HG02970 (cell line): ENCODE measurements at regions not wholly inside any gene's neighbourhood (a gene's known extent, or its start where the extent isn't known, plus 50 kb on each side); places are given as distances from the start of the nearest gene placed in this dataset.

ENCODE experiments used
- ATAC-seq: cut with Tn5 transposase; IDR thresholded peaks from one replicate; pipeline ENCODE4 v1.9.1; 2021; ENCODE audit warnings: mild to moderate bottlenecking, moderate library complexity, moderate number of reproducible peaks; ENCODE audit not compliant: unreplicated experiment, low FRiP score

DNA sequence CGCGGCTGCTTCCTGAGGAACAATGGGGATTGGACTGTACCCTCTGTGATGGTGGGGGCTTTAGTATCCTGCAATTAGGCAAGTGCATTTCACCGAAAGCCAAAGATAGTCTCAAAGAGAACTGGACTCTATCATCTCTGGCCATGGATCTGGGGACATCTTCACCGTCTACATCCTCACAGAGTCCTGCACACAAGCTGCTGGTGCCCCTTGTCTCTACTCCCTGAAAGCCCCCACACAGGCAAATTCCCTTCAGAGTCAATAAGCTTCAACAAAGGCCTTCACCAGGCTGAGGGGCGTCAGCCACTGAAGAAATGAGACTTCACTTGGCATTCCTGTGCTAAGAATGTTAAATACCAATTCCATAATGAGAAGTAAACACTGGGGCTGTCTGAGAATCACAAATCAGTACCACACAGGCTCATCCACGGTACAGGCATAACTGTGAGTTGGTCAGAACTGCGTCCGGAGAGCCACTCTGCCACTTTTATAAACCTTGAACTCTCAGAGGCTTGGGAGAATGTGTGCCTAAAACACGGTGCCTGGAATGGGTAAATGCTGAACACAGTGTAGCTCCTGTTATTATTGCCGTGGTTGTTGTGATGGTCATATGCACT is 432.7 kb downstream of the ZNF521 start:
- no peak for ATAC-seq

DNA sequence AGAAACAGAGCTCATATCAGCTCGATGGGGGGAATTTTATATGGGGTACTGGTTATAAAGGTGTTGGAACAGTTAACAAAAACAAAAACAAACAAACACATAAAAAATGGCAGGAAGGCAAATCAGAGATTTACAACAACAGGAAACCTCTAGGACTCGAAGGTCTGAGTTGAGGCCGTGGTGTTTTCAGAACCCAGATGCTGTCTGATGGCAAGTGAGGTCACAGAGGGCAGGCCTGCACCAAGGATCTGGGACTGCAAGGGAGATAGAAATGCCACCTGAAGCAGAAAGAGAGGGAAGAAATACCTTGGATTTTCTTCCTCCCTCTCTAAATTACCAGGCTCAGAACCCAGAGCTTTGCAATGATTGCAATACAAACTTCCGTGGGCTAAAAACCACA is 429.5 kb downstream of the ZNF521 start:
- no peak for ATAC-seq

DNA sequence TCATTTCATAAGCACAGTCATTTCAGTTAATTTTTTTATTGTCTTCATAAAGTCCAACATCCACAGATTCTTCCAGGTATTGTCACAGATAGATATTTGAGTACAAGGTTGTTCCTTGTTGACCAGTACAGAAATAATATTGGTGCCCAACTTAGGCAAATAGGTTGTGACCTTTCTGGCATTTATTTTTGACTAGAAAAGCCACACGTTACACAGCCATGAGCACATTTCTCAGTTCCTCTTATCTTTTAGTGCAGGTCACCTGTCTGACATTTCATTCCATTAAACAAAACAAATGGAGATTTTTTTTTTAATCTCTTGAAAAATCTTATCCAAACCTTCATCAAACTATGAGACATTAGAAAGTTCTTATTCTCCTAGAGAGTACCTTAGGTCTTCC is 428.8 kb downstream of the ZNF521 start:
- ATAC-seq = peak; percentile 77

DNA sequence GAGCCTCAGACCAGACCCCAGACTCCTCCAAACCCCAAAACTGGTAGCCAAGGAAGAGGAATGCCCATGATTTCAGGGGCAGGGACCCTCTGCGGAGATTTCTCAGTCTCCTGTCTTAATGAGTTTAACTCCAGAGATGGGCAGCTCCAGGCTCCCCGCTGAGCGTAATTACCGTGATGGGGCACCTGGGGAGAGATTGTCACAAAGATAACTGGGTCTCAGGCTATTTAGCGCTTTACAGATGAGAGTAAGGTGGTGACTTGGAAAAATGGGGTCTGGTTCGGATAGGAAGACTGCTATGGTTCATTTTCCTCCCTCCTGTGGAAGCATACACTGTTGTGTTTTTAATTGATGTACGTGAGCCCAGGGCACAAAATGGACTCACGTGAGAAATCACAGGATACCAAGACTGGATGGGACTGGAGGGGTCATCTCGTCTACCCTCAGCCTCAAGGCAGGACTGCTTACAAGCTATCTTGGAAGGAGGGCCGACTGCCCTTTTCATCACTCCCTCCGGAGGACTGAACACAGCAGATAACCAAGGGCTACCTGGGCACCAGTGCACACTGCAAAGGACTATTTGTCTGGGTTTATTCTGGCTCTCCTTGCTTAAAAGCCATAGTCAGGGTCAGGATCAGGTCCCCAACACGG is 427.8 kb downstream of the ZNF521 start:
- no peak for ATAC-seq

DNA sequence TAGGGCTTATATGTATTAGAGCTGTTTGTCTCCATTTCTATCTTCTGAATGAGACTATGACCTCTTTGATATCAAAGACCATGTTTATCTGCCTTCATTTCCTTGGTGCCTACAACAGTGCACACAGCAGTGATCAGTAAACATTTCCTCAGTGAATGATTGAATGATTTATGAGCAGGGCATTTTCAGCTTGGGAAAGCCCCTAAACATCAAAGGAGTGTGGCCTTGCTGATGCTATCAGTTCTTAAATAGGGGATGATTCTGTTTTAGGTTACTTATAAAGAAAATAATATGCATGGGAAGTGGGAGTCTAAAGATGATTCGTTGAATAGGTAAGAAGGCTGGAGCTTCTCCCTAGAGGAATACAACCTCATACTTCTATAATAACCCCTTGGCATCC is 425.3 kb downstream of the ZNF521 start:
- ATAC-seq = no peak

DNA sequence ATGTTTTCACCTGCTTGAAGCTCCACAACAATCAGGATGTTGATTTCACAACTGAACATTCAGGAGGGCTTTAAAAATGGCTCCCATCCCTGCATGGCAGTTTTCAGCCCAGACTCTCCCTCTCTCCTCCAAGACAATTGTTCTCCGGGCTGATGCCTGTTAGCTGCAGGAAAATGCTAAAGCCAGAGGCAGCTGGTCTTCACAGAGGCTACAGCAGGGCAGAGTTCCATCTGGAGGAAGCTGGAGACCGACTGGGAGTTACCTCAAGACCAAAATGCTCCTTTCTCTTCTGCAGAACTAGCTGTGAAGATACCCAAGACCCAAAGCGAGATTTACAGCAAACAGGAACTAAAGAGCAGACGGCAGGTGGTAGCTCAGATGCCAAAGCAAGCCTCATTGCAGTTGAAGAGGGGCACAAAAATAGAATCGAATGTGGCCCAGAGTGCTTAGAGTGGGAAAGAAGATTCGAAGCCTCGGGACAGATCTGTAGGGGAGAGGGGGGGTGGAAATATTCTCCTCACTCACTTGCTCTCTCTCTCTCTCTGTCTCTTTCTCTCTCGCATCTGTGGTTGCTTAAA is 423.6 kb downstream of the ZNF521 start:
- ATAC-seq = no peak

DNA sequence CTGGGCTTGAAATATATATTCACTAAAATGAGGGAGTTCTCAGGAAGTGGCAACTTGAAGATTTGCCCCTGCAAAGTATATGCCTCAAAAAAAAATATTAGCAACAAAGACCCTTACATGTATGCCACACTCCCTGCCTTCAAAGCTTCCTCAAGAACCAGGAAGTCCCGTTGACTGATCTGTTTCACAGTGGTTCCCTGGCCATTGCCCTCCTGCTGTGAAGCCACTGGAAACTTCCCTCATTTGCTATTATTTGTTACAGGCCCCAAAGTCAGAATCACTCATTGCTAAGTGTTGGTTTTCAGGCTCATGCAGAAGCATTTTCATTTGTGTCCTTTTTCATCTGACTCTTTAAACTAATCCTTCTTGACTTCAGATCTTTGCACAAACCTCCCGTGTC is 421.5 kb downstream of the ZNF521 start:
- no peak for ATAC-seq

DNA sequence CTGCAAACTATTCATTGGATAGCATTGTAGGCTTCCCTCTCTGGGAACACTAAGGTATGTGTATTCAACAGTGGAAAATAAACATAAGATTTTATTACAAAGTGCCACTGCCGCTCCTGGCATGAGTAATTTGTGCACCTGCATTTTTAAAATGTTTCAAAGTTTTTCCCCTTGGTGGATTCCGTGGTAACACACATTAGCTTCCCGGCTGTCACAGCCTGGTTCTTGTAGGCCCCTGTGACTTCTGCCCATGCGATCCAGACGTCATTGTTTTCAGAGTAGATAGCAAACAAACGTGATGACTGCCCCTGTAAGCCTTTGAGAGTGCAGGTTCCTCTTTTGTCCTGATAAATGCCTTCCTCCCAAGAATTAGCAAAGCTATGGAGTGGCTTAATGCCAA is 421.0 kb downstream of the ZNF521 start:
- no peak for ATAC-seq

DNA sequence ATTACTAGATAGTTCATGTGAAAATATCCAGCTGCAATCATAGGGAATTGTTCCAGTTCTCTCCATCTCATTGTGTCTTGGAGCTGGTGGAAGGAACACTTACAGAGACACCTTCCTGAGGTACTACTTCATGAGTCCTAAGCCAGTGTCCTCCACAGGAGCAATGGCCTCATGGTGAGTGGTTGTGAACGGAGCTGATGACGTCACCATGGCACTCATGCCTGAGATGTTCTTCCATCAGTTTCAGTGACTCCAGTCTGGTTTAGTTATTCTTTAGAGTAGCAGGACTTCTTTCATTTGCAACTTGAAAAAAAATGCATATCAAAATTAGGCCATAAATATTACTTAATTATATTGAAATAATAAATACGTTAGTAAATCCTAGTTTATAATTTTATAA is 418.6 kb downstream of the ZNF521 start:
- ATAC-seq = no peak

DNA sequence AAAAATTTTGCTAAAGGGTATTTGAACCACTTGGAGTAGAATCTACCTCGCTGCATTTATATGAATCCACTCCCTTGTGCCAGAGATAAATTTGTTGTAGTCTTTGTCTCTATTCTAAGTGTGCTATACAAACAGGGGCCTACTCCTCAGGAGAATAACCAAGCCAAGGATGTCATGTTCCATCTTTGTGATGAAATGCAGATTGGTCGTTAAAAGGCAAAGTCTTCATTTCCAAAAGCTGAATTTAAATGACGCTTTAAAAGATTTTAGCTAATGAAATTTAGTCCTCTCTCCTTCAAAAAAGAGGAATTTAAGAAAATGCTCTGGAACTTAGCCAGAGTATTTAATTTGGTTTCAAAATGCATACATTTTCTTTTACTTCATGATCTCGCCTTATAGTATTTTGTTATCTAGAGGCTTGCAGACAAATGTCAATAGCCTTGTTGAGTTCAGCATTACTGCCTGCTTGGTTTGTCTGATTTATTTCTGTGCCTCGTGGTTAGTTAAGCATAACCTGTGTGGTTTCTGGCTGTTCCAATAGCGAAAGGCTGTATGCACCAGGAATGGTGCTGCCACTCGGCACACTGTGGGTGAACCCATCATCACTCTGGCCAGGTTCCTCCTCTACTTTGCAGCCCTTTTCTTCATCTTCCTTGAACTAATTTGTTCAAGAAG is 417.6 kb downstream of the ZNF521 start:
- ATAC-seq = no peak

DNA sequence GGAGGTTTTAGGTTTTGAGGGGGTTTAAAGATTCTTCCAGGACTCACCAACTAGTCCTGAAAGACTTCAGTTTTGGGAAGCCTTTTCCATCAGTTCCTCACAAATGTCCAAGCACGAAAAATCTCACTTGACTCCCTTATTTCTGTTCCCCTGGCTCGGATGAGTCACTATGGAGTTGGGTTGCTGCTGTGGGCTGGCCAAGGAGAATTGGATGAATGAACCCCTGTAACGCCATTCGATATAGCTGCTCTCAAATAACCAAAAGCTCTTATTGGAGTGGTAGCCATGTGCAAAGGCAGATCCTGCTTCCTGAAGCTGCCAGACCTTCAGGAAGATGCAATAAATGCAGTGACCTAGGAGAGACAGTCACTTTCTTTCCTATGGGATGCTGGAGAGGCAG is 417.0 kb downstream of the ZNF521 start:
- no peak for ATAC-seq

DNA sequence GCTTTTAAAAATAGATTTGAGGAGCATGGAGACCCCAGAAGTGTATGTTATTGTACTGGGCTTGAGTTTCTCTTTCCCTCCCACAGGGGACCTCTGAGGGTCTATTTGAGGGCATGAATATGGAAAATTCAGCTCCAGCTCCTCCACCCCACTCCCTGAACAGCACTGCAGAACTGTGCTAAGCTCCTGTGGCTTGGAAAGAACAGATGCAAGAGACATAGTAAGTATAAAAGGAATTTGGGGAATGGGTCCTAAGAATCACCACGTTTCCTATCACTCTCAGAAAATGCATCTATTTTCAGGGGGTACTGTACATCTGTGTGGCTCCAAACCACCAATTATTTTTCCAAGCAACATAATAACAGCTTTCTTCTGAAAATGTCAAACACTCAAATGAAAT is 416.1 kb downstream of the ZNF521 start:
- no peak for ATAC-seq

DNA sequence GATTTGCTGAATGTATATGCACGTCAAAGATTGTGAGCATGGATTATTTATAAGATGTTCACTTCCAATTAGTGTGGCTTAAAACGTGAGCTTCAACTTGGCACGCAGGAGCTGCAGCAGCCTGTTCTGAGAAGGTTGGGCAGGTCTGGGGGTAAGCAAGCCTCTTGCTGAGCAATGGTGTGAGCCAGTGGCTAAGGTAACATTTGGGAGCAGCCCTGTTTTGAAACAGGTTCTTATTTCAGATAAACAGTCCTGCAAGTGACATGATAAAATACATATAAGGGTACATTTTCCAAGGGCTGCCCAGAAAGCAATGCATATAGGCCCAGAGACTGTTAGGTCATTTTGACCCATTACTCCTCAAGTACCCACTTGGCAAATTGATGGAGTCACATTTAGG is 415.3 kb downstream of the ZNF521 start:
- no peak for ATAC-seq

DNA sequence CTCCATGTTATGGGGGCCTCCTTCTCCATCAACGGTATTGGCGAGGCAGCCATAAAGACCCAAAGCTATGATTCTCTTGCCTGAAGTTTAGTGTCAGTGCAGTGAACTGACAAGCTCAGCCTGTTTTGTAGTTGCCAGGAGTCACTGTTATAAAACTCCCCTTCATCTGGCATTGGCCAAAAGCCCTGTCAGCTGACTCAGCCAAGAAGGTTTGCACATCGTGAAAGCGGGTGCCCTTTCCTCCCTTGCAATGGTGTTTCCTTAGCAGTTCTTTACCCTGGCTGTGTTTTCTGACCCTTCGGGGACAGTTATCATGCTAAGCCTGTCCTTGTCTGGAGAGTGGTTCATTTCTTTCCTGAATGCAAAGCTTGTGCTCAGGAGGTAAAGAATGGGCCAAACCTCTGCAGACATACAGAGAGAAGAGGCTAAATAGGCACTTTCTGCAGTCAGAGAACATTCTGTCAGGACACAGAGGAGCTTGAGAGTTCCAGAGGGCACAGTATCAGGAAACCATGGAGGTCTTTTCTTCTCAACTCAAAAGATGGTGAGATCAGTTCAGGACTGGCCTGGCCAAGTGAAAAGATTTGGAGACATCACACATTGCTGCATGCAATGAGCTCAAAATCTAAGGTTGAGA is 414.2 kb downstream of the ZNF521 start:
- ATAC-seq = no peak

DNA sequence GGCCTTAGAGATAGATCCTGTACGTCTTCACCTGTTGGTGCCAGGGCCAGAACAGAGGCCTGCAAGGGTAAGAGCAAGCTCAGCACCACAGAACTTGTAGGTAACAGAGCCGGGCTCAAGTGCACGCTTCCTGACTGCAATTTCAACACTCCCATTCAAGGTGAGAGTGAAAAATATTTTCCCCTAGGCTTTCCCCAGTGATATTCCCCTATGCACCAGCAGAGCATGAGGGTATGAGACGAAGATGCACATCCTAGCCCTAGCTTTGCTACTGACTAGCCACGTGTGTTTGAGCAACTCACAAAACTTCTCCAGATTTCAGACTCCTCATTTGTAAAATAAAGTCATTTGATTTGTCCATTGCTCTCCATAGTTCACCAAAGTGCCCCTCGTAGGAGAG is 411.6 kb downstream of the ZNF521 start:
- no peak for ATAC-seq

DNA sequence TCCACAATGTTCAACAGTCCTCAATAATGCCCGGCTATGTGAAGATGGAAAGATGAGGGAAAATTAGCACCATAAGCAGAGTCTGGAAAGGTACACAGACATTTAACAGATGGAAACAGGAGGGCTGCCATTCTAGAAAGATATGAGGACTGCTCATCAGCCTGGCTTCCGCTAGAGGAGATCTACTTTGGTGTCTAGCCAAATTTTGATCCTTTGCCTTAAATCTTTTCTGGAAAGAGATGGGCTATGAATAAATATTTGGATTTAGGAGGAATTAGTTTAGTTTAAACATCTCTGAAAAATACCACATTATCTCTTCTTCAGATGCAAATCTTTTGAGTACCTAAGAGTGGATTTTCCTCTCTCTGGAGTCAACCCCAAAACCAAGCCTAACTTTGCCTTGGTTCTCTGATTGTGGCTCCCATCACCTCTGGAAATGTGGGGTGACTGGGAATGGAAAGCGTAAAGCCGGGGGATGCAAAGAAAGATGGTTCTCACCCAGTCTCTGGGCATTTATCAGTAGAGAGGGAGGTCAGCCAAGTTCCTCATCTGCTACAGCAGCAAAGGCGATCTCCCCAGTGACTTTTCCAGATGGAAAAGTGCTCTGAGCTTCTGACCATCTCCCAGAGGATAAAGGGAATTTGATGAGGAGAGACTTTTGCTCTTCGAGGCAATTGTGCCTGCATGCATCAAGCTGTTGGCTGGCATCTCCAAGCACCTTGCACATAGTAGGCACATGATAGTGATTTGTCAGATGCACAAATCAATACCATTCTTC is 410.6 kb downstream of the ZNF521 start:
- ATAC-seq = no peak

DNA sequence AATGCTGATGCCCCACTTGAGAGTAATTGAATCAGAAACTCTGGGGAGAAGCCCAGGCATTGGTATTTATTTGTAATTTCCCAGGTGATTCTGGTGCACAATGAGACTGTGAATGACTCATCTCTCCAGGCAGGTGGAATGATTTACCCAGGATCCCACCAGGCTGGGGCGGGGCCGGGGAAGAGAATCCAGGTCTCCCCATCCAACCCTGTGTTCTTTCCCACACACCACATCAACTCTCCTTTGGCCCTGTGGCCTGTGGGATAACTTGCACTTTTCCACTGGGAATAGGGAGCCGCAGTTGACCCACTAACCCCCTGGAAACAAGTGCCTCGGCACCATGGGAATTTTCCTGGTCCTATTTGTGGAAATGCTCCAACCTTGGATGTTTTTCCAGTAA is 409.8 kb downstream of the ZNF521 start:
- ATAC-seq = no peak

DNA sequence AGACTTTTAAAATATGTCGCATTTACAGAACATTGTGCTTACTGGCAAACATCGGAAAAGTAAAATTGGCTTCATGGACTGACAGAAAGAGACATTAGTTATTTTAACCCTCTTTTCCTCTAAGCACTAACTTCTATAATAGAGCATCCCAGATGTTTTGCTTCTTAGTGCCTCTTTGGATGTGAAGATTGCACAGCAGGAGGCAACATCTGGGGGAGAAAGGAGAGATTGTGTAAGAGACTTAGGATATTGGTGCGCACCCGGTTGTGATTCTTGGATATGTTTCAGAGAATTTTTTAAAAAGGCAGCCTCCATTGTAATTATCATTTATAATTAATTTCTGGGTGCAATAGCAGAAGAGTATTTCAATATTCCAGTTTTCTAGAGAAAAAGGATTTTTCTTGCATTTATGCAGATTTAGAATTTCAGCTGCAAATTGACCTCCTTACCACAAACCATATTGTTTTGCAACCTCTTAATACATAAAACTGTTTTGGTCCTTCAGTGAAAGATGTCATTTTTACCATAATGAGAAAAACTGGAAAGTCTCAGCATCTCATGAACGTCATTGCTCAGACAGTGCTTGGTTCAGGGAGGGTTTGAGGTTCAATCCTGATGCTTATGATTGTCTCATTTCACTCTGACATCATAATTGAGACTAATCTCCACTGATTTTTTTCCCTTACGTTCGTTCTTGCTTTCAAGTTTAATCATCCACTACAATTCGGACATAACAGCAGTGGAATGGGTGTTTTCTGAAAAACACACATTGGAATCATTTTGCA is 404.3 kb downstream of the ZNF521 start:
- ATAC-seq = no peak

DNA sequence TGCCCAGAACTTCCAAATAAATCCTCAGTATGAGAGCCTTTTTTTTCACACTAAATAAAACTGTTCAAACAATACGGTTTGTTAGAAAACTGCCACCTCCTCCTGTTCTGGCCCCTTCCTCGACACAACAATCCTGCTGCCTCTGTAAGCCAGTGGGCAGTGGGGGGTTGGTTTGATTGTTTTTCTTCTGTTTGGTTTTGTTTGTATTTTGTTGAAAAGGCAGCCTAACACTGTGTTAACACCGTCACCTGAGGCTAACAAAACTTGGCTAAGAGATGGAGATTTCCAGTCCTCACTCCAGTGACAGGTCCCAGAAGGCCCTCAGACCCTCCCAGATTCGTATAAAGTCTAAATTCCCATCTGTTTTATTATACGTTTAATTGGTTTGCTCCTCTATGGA is 402.1 kb downstream of the ZNF521 start:
- no peak for ATAC-seq

DNA sequence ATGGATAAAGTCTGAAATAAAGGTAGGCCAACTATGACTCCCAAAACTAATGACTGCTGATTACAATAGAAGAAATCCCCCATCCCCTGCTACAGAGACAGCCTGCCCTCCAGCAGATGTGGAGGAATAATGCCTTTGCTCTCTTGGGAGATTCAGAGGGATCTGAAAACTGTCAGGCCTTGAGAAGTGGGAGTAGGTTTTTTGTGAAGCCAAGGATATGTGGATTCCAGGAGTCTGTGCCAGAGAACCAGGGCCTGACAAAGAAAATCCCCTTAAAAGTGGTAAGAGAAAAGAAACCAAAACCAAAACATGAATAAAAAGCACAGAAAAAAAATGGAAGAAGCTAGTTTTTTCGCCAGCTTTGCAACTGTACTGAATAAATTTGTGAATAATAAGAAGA is 397.6 kb downstream of the ZNF521 start:
- ATAC-seq = no peak
